Medulla oblongata (tissue), 1 donor: ENCODE measurements at regions not wholly inside any gene's neighbourhood (a gene's known extent, or its start where the extent isn't known, plus 50 kb on each side); places are given as distances from the start of the nearest gene placed in this dataset.

Experiments
- DNase-seq: peaks from one replicate; pipeline ENCODE4 v3.0.0-alpha.2; 2015; ENCODE audit errors: extremely low spot score

DNA sequence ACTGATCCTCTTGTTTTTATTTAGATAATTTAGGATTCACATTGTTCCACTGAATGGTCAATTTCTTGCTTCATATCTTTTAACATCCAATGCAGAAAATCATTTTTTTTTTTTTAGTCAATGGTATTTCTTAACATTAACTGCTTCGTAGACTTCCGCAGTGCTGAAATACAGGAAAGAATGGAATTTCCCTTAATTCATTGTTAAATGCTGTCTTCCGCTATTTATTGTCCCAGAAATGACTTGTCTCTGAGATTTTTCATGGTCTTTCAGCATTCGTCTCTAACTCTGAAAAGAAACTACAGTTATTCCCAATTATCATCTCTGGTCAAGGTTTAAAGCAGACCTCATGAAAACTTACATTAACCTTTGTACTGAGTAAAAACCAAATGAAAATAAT is 1029.1 kb upstream of the MANEA start:
- no peak for DNase-seq

DNA sequence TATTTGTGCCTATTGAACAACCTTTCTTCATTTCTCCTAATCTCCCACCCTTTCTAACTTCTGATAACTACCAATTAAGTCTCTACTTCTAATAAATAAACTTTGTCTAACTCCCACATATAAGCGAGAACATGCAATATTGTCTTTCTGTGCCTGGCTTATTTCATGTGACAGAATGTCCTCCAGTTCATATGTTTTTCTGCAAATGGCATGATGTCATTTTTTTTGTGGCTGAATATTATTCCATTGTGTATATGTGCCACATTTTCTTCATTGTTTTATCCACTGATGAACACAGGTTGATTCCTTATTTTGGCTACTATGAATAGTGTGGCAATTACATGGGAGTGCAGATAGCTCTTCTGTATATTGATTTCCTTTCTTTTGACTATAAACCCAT is 1041.5 kb upstream of the MANEA start:
- DNase-seq, result no peak

- DNase-seq, result no peak
These were observed 1065.7 kb upstream of the MANEA start for GRCh38 chr6:94511502-94512088.

DNA sequence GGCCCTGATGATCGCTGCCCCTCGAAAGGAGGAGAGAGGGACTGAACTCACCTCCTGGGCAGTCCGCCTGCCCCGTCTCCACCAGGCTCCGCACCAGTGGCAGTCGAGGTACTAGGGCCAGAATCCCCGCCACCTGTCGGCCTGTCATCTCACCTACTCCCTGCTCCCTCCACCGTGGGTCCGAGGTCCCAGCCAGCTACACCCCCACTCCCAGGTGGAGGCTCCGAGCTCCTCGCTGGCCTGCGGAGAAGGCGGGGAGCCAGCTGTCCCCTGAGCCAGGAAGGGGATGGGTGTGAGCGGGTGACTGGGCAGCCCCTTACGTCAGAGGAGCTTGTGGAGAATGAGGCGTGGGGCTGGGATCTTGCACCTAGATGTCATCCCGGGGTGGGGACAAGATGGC is 1066.5 kb upstream of the MANEA start:
- DNase-seq, result no peak

- DNase-seq, result no peak
These were observed 1075.8 kb upstream of the MANEA start for GRCh38 chr6:94501516-94501915.

DNA sequence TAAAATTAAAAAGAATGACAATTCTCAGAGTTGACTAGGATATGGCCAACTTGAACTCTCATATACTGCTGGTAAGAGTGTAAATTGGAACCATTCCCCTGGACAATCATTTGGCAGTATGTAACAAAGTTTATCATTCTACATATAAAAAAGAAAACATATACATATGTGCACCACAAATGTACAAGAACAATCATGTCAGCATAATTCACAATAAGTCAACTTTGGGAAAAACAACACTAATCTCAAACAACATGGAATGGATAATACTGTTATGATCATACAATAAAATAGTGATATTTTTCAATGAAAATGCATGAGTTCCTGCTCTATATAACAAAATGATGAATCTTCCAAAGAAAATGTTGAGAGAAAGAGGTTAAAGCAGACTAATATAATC is 1078.7 kb upstream of the EPHA7 start:
- DNase-seq, result no peak

GRCh38 chr6:94494500-94494899 is 1075.1 kb upstream of the EPHA7 start:
- no peak for DNase-seq

- DNase-seq, result no peak
These were observed 1068.0 kb upstream of the EPHA7 start for GRCh38 chr6:94487371-94487770.

- peak; percentile 3 for DNase-seq
These were observed 1059.0 kb upstream of the EPHA7 start for GRCh38 chr6:94478133-94479005.

DNA sequence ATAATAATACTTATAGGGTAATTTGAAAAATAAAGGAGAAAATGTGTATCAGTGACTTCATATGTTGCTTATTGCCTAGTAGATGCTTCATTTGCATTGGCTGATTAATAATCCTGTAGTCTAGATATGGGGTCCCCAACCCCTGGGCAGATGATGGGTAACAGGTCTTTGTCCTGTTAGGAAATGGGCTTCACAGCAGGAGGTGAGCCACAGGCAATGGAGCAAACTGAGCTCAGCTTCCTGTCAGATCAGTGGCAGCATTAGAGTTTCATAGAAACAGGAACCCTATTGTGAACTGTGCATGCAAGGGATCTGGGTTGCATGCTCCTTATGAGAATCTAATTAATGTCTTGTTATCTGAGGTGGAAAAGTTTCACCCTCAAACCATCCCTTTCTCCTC is 1049.5 kb upstream of the EPHA7 start:
- no peak for DNase-seq

GRCh38 chr6:94464018-94464510 is 1044.7 kb upstream of the EPHA7 start:
- no peak for DNase-seq

DNA sequence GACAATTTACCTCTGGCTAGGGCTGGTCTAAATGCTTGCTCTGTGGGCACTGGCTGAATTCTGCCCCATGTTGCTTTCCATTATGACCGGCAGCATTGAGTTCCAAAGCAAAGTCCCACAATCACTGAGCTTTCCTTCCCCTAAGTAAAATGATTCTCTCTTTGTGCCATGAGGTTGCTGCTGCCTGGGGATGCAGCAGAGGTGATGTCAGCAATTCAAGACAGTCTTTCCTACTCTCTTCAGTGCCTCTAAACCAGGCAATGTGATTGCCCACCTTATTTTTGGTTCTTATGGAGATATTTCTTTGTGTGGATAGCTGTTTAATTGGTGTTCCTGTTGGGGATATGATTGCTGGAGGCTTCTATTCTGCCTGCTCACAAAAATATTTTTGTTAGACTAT is 1043.9 kb upstream of the EPHA7 start:
- no peak for DNase-seq

DNA sequence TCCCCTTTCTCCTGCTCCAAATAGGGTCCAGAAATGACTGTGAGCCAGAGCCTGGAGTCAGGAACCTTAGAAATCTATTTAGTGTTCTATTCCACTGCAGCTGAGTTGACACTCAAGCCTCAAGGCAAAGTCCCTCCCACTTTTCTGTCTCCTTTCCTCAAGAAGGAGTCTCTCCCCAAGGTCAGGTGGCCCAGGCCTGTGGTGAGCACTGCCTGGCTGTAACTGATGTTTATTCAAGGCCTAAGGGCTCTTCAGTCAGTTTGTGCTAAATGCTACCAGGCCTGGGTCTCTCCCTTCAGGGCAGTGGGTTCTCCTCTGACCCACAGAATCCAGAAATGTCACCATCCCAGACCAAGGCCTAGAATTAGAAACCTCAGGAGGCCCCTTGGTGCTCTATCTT is 1042.9 kb upstream of the EPHA7 start:
- DNase-seq, result no peak

DNA sequence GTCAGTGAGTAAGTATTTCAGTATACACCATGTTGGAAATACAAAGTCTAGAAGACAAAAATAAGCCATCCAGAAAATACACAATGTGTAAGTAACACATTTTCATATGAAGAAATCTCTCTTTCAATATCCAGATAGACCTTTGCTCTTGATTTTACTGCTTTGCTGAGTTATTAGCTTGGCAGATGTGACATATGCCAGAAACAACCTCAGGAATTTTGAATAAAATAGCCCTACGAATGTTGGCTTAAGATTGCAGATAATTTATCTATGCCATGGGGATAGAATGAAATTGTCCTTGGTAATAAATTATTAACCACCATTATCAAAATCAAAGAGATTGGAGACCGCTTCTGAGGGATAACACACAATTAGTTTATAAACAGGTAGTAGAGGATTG is 1036.9 kb upstream of the EPHA7 start:
- DNase-seq, result no peak

- no peak for DNase-seq
These were observed 1034.9 kb upstream of the EPHA7 start for GRCh38 chr6:94454231-94454630.

GRCh38 chr6:94446120-94446519 is 1026.8 kb upstream of the EPHA7 start:
- no peak for DNase-seq

DNA sequence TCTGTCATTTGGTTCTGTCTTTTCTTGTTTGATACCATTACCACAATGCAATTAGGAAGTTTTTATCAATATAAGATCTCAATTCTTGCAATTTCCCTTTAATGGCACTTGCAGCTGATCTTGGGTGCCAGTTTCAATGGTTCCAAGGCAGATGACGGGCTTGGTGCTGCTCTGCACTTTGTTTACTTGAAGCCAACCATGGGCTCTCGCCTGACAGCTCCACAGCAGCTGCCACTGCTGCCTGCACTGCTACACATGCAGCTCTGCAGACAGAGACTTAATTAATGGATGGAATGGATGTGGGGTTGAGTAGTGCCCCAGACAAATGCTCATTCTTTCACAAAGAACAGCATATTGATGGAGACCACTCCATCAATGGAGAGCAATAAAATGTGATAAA is 1024.3 kb upstream of the EPHA7 start:
- DNase-seq, result peak; percentile 4

- DNase-seq, result no peak
These were observed 1005.3 kb upstream of the EPHA7 start for GRCh38 chr6:94424692-94425091.

GRCh38 chr6:94417363-94417762 is 998.0 kb upstream of the EPHA7 start:
- no peak for DNase-seq

DNA sequence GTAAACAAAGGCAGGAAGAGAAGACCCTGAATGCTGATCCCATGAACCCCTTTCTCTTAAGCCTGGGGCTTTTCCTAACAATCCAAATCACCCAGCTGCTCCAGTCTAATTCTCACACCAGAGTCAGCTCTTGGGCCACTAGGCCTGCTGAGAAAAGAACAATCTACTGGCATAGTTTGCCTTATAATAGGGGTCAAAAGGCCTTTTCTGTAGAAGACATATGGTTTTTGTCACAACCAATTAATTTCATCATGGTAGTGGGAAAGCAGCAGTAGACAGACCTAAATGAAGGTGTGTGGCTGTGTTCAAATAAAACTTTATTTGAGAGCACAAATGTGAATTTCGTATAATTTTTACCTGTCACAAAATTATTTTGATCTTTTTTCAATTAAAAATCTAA is 994.7 kb upstream of the EPHA7 start:
- DNase-seq, result no peak

- DNase-seq, result peak; percentile 57
These were observed 982.0 kb upstream of the EPHA7 start for GRCh38 chr6:94401311-94401710.

- DNase-seq, result no peak
These were observed 975.5 kb upstream of the EPHA7 start for GRCh38 chr6:94394822-94395221.

DNA sequence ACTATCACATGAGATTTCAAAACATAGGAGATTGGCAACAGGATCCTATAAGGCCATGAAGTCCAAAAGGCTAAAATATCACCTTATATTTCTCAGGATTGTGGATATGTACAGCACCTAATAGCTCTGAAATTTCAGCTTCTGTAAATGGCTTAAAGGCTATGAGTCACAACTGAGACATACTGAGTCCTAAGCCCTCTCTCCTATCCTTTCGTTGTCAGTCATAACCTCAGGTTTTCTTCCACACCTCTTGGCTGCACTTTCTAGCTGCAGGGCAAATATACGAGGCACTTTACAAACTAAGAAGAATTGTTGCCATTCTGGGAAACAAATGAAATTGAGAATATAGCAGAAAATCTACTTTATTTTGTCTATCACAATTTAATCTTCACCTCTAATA is 969.9 kb upstream of the EPHA7 start:
- no peak for DNase-seq
